GM19023 (cell line): ENCODE measurements at regions not wholly inside any gene's neighbourhood (a gene's known extent, or its start where the extent isn't known, plus 50 kb on each side); places are given as distances from the start of the nearest gene placed in this dataset.
"Not testable (repeated sequence)": the region's sequence is repeated elsewhere in the genome, so short reads cannot be mapped to it uniquely, and the experiment has no call there.

ENCODE experiments used
- ATAC-seq: cut with Tn5 transposase; IDR thresholded peaks from one replicate; pipeline ENCODE4 v1.9.1; 2021; ENCODE audit warnings: mild to moderate bottlenecking, moderate library complexity; ENCODE audit not compliant: unreplicated experiment

DNA sequence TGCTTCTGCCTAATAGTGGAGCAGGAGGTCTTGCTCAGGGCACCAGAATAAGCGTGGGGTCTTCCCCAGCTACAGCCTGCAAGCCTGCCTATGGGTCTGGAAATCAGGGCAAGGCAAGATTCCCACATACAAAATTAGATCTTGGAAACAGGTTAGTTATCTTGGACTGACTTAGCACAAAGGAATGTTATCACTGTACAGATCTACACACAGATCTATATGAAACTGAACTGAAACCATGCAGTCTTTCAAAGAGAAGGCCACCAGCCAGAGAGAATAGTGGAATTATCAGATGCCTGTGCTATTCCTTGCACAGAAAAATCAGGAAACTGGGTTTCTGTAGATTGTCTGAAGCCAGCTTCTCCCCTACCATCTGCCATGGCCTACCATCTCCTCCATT, 585.7 kb downstream of the ACTL7B start:
- no peak for ATAC-seq

DNA sequence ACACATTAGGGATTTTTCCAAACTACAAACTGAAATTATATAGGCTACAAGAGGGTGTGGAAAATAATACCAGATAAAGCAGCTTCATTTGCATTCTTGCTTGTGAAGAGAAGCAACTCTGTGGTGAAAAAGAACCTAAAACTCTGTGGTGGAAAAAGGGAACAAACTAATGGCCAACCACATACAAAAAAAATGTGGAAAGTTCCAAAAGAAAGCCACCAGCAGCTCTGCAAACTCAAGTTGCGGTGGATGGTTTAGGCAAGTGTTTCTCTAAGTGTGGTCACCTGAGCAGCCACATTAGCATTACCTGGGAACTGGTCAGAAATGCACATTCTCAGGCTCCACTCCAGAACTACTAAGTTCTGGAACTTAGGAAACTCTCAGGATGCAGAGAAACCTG, 586.4 kb downstream of the ACTL7B start:
- ATAC-seq: no peak

DNA sequence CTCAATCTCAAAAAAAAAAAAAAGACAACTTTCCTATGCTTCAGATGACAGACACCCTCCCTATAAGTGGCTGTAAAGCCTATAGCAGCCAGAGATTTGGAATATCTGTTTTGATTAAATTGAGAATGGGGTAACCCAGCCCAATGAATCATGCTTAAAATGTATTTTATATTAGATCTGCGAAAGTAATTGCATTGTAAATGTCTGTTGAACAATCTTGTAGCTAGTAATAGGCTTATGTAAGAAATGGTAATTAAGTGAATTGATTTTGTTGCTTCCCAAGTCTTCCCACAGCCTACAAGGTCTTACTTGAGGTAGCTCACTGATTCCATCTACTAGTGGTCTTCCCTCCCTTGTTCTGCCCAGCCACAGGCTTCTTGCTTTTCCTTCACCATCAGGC, 590.7 kb downstream of the ACTL7B start:
- no peak for ATAC-seq

DNA sequence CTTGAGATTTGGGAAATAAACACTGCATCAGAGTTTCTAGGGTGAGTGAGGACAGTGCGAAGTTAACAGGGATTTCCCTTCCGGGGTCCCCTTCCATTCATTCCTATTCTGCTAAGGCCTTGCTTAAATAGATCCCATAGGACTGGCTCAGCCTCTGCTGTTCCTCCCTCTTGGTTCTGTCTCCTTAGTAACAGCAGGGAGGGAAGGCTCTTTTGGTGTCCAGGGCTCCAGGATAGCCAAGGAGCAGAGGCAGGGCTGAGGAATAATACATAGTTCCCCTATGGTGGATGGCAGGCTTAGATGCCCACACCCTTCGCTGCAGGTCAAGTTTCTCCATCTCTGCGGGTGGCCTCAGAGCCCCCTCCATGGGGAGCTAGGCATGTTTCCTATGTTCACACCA, 591.7 kb downstream of the ACTL7B start:
- ATAC-seq: no peak

DNA sequence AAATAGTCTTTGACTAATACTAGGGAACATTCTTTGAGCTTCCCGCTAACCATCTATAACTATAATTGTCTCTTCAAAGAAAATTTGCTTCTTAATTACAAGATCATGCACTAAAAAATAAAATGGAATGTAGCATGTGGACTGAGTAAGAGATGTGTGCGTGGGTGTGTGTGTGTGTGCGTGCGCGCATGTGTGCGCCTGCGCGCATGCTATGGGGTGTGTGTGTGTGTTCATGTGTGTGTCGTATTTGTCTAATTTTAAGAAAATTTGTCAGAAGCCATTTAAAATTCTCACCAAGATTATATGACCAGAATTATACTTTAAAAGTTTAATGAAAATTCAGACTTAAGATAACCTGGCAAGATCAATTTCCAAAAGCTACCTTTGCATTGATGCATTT, 593.0 kb downstream of the ACTL7B start:
- ATAC-seq: no peak

DNA sequence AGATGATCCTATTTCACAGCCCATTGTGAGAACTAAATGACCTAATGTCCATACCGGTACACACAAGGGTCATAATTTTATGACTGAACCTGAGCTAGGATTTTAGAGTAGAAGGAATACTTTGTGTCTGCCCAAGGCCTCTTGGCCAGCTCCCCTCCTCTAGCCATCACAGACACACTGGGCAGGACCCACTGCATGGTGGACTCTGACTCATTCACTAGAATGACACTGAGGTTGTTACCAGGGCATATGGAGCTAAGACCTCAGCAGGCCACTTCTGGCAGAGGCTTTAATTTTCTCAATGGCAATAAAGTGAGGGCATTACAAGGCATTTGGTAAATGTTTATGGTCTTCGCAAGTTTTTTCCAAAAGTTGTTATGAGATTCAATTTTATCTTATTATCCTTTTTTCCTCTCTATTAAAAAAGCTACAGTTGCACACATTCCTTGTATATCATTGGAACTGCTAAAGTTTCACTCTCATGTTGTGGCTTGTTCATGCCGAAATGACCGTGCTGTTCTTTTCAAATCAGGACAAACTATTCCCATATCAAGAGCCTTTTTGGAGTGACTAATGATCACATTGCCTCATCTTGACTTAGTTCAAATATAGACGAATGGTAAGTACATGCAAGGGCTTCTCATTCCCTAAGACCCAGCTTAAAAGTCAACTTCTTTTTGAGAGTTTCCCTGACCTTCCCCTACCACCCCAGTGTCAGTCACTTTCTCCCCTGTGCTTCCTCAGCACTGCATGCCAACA, 595.7 kb downstream of the ACTL7B start:
- ATAC-seq: no peak

DNA sequence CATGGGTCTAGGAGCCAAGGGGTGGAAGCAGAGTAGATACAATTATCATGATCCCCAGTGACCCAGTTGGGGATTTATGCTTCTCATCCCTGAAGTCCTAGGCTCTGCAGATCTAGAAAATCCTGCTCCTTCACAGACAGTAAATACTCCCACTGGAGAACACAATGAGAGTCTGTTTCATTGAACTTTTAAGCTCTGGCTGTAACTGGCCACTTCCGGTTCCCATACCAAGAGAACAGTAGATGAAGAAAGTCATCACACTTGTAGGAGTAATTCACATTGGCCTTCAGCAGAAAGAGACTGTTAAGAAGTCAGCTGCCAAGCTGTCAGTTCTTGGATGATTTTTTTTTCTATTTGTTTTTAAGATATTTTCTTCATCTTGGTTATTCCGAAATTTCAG, 597.1 kb downstream of the ACTL7B start:
- no peak for ATAC-seq

DNA sequence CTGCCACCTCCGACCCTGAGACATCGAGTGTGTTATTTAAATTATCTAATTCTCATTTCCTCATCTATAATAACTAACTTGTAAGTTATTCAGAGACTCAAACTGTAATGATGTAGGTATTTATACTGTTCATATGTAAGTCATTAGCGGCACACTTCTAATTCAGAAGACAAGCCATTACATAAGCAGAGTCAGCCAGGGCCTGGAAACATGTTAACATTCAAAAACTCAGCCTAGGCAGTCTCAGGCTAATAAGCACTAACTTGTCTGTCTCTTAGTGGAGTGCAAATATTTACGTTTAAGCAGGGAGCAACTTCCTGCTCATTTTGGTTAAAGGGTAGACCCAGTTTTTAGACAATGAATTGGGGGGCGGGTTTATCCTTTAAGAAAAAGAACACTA, 598.4 kb downstream of the ACTL7B start:
- ATAC-seq: no peak

DNA sequence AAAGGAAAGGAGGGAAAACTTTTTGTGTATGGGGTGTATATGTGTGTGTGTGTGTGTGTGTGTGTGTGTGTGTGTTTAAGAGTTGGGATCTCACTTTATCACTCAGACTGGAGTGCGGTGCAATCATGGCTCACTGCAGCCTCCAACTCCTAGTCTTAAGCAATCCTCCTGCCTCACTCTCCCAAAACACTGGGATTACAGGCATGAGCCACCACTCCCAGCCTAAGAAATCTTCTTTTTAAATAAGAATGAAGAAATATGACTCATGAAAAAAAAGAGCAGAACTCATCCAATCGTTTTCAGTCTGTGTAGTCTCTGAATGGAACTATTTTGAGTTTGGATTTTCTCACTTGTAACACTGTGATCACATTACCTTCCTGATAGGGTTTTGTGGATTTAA, 601.5 kb downstream of the ACTL7B start:
- ATAC-seq: no peak

DNA sequence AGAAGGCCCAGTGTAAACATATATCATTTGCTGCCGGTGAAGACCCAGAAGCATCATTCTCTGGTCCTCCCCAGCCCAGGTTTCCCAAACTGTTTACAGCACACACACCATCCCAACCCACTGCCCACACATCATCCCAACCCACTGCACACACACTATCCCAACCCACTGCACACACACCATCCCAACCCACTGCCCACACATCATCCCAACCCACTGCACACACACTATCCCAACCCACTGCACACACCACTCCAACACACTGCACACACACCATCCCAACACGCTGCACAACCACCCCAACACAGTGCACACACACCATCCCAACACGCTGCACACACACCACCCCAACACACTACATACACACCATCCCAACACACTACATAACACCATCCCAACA, 608.4 kb downstream of the ACTL7B start:
- ATAC-seq: not testable (repeated sequence)

DNA sequence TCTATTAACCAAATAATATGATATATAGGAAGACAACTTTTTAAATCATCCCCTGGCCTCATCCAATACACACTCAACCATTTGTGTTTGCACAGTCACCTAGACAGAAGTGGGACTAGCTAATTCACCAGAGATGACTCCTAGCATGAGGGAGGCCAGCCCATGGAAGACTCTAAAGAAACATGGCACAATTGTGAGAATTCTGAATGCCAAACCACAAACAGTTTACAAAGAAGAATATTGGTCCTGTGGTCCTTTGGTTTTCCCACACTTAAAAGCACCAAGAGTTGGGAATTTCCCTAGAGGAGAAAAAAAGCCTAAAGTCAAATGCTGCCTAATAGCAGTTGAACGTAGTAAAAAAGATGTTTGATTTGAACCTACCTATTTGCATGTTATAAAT, 609.9 kb downstream of the ACTL7B start:
- no peak for ATAC-seq

DNA sequence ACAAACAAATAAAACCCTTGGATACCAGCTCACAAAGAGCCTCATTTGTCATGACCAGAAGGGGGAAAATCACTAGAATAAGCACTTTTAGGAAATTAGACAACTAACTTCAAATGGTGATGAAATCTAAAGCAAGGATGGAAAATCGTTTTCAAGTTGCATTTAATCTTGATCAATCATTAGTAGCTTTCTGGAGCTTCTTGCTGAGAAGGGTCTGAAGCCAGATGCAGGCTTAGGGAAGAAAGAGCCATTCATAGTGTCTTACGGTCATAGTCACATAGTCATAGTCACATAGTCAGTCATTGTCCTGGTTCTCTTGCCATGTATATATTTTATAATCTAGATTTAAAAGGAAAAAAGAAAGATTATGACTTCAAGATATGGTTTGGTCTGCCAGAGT, 610.5 kb downstream of the ACTL7B start:
- ATAC-seq: no peak

DNA sequence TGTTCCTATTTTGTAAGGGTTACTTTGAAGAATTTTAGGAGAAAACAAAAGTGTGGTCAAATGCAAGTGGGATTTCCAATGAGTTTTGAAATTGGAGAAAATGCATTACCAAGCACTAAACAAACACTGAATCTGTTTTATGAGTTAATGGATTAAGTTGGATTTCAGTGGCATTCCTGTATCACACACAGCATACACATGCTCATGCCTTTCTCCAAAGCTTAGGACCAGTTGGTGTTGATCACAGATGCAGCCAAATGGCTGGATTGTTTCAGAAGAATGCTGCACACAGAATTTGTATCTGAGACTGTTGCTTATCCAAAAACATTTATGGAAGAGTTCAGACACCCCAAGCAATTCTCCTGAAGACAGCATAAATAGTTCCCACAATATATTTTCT, 611.1 kb downstream of the ACTL7B start:
- ATAC-seq: no peak

DNA sequence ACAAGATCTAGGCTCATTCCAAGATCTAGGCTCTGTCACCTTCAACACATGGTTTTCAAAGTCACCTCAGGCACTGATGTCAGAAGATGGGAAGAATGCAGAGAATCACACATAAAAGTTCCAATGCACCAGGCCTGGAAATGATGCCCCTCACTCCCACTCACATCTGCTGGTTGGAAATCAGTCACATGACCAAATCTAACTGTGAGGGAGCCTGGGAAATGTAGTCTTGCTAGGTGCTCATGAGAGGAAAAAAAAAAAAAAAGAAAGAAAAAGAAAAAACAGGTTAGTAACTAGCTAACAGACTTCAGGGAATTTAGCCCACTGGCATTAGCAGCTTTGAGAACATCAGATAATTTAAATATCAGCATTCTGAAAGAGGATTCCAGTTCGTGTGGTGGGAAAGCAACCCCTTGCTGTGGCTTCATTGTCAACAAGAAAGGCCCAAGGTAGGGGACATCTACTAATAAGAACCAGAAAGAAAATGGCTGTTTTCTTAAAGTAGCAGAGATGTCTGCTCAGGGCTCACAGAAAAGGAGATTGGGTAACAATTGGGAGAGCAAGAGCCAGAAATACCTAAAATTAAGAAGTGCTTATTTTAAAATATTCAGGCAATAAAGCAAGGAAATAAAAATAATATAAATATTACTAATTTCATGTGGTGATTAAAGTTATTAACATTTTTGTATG, 614.3 kb downstream of the ACTL7B start:
- ATAC-seq: no peak

DNA sequence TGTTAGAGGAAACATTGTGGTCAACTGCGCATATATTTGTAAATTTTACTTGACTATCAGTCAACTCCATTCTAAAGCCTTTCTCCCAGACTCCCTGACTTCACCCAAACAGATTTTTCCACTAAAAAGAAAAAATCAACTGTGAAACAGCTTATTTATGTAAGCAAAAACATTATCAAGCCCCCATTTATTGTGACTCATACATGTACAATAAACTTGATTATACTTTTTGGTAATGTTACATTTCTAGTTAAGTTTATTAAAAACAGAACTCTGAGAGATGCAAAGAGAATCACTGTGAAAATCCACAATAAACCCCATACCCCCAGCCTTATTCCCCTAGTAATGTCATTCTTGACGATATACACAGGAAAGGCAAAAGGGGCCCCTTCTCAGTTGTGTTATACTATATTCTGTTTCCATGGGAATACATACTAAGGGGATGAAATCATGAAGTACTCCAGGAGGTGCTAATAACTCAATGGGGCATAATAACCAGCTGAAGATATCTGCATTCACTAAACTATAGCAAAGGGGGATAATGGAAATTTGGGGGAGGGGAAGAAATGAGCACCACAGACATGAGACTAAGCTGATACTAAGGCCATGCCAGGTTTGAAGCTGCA, 616.0 kb downstream of the ACTL7B start:
- no peak for ATAC-seq

DNA sequence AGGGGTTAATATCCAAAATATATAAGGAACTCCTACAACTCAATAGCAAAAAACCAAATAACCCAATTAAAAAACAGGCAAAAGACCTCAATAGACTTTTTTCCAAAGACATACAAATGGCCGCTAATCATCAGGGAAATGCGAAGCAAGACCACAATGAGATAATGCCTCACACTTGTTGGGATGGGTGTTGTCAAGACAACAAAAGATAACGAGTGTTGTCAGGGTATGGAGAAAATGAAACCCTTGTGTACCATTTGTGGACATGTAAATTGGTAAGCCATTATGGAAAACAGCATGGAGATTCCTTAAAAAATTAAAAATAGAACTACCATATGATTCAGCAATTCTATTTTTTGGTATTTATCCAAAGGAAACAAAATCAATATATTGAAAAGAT, 620.2 kb downstream of the ACTL7B start:
- ATAC-seq: no peak

DNA sequence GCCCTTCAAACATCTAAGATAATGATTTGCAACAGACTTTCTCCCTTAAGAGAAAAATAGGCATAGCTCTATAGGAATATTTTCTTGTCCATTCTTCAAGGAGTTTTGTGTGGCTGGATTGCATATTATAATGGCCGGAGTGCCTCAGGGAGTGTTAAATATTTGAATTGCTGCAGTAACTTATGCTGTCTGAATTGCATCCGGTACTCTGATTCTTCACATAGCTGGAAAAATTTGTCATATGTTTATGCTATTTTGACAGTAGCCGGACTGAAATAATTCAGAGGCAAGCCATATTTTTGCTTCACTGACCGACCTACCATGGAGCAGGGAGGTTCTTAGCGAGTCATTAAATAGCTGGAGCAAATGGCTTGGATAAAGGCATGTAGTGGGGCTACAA, 621.0 kb downstream of the ACTL7B start:
- ATAC-seq: no peak

DNA sequence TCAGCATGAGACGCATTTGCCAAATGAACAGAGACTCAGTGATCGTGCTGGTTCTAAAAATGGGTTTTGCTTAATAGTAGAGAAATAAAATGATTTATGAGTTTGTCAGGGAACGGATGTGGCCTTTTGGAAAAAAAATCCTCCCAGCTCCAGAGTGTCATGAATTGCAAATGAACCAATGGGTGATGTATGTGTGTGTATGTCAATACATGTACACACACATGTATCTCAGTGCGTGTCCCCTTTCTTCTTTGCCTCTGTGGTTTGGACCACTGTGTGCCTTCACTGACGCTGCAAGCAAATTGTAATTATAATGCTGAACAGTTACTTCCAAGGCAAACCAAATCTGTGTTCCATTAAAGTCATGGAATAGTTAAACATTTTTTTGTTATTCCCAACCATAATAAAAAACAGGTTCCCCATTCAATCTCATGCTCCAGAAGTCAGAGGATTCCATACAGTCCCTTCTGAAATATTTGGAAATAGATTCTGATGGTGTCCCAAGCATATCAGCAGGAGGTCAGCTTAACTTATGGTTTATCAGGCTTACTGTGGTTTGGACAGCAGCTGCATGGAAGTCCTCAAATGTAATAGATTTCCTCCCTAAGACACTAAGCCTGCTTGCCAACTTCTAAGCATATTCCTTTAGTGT, 630.5 kb downstream of the ACTL7B start:
- ATAC-seq: no peak

DNA sequence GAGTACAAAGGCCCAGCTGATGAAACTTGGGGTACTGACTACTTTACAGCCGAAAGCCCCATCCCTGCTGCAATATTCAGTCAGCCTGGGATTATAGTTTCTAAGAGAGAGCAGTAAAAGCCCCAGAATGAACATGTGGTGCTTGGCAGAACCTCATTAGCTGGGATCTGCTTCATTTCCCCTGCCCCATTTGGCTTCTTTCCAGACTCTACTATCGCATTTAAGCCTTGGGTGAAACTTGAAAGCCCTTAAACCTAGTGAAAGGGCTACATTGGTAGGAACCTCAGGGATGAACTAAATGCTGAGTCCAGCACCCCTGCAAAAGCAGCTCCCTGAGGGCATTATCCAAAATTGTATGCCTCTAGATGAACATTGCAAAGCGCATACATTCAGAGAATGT, 631.1 kb downstream of the ACTL7B start:
- ATAC-seq: no peak

DNA sequence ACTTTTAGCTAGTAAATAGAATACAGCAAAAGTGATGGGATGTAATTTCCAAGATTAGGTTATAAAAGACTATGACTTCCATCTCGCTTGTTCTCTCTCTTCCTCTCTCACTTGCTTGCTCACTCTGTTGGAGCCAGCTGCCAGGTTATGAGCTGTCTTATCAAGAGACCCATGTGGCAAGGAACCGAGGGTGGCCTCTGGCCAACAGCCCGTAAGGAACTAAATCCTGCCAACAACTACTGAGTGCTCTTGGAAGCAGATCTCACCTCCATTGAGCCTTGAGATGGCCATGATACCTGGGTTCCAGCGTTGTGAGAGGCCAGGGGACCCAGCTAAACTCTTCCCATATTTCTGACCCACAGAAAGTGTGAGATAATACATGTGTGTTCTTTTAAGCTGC, 636.1 kb downstream of the ACTL7B start:
- ATAC-seq: no peak

DNA sequence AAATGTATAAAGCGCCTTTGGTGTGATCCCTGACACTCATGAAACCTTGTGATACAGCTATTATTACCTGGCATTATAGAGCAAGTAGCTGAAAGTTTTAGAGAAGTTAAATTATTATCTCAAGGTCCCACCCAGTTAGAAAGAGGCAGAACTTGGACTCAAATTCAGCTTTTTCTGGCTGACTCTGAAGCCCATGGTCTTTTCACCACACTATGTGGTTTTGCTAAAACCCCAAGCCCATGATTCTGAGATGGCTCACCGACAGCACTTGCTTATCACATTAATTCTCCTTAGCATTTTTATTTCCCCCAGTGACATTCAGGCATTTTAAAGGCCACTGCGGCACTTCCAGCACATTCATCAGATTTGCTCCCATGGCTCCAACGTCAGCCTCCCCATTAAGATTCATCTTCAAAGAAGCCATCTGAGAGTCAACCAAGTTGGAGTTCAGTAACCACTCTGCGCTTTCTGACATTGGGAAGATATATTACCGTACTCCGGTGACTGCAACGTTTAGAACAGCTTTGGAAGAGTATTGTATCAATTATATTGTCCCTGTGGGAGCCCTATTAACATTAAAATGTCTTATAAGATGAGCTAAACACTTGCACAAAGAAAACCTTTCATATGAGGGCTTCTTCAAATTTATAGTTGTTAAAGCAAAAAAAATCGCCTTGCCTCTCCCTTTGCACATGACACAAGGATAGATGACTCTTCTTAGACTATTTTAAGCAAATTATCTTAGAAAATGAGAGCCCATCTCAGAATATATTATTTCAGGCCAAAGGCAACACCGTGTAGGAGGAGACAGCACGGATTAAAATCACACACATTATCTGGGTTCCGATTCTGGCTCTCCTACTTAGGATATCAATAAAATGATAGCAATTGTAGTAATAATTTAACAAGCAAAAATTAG, 638.1 kb downstream of the ACTL7B start:
- ATAC-seq: no peak
